Astrocyte (in vitro differentiated cells and primary cell): ENCODE measurements at regions not wholly inside any gene's neighbourhood (a gene's known extent, or its start where the extent isn't known, plus 50 kb on each side); places are given as distances from the start of the nearest gene placed in this dataset.

Experiments used
- DNase-seq: peaks from one replicate; pipeline ENCODE4 v3.0.0-alpha.2; 2010; ENCODE audit warnings: low read depth
- FAIRE-seq: peaks from 2 replicates; lab custom pipeline; 2011; peaks lifted over from hg19 to GRCh38; lab: Jason Lieb, UNC
- H2AFZ ChIP-seq: 2 replicates; pipeline ENCODE4 v1.6.0; 2012; ENCODE audit warnings: low read depth, low read length, inconsistent platforms
- H3K27ac ChIP-seq: 2 replicates; pipeline ENCODE4 v1.5.1; 2011; ENCODE audit warnings: low read depth, low read length, inconsistent platforms
- H3K27me3 ChIP-seq: 2 replicates; pipeline ENCODE4 v1.6.0; 2011; ENCODE audit warnings: low read length, inconsistent platforms; ENCODE audit not compliant: insufficient read depth
- H3K36me3 ChIP-seq: 2 replicates; pipeline ENCODE4 v1.5.1; 2011; ENCODE audit warnings: low read length, inconsistent platforms; ENCODE audit not compliant: insufficient read depth
- H3K4me1 ChIP-seq: 2 replicates; pipeline ENCODE4 v1.5.1; 2011; ENCODE audit warnings: low read length, inconsistent platforms; ENCODE audit not compliant: insufficient read depth
- H3K4me2 ChIP-seq: 2 replicates; pipeline ENCODE4 v1.6.0; 2012; ENCODE audit warnings: low read length, inconsistent platforms
- H3K4me3 ChIP-seq: 2 replicates; pipeline ENCODE4 v1.5.1; 2011; ENCODE audit warnings: low read depth, mild to moderate bottlenecking, low read length, inconsistent platforms; ENCODE audit not compliant: insufficient read depth
- H3K79me2 ChIP-seq: 2 replicates; pipeline ENCODE4 v1.6.0; 2012; ENCODE audit warnings: mild to moderate bottlenecking, low read length, inconsistent platforms; ENCODE audit not compliant: insufficient read depth
- H3K9ac ChIP-seq: 2 replicates; pipeline ENCODE4 v1.6.0; 2012; ENCODE audit warnings: mild to moderate bottlenecking, low read length, inconsistent platforms
- H3K9me3 ChIP-seq: 2 replicates; pipeline ENCODE4 v1.5.1; 2012; ENCODE audit warnings: low read depth, mild to moderate bottlenecking, low read length, inconsistent platforms; ENCODE audit not compliant: insufficient read depth
- H4K20me1 ChIP-seq: 2 replicates; pipeline ENCODE4 v1.6.0; 2012; ENCODE audit warnings: low read length, inconsistent platforms; ENCODE audit not compliant: insufficient read depth
- H3K27ac Mint-ChIP-seq: one replicate; pipeline ENCODE4 v1.8.0; 2021; ENCODE audit warnings: mild to moderate bottlenecking, mixed read lengths; ENCODE audit not compliant: unreplicated experiment
- H3K27me3 Mint-ChIP-seq: one replicate; pipeline ENCODE4 v1.8.0; 2021; ENCODE audit warnings: low read depth, mixed read lengths; ENCODE audit not compliant: unreplicated experiment
- H3K36me3 Mint-ChIP-seq: one replicate; pipeline ENCODE4 v1.8.0; 2021; ENCODE audit warnings: low read depth, mixed read lengths; ENCODE audit not compliant: unreplicated experiment
- H3K4me1 Mint-ChIP-seq: one replicate; pipeline ENCODE4 v1.8.0; 2021; ENCODE audit warnings: low read depth, mixed read lengths; ENCODE audit not compliant: unreplicated experiment
- H3K4me3 Mint-ChIP-seq: one replicate; pipeline ENCODE4 v1.8.0; 2021; ENCODE audit warnings: mild to moderate bottlenecking, moderate library complexity, mixed read lengths; ENCODE audit not compliant: unreplicated experiment
- H3K9me3 Mint-ChIP-seq: one replicate; pipeline ENCODE4 v1.8.0; 2021; ENCODE audit warnings: mild to moderate bottlenecking, mixed read lengths; ENCODE audit not compliant: unreplicated experiment
- EZH2 ChIP-seq: IDR thresholded peaks from 2 replicates; pipeline ENCODE4 v1.6.1; 2012; ENCODE audit warnings: mild to moderate bottlenecking, low read length, inconsistent platforms; ENCODE audit not compliant: insufficient read depth
- TF ChIP-seq, protein P1 (sequence below): IDR thresholded peaks from 2 replicates; pipeline ENCODE4 v1.5.1; 2011; ENCODE audit warnings: low read depth, mild to moderate bottlenecking, inconsistent platforms, low read length, moderate library complexity; ENCODE audit not compliant: insufficient read depth

GRCh38 chr4:78669453-78669852 is 106.7 kb upstream of the BMP2K start:
- H3K4me2 ChIP-seq = no peak overlapping the region
- H3K79me2 ChIP-seq = no peaks in the 10 kb centered on the region
- FAIRE-seq = no peak
- no peak for DNase-seq
- no peak overlapping the region for H3K27ac Mint-ChIP-seq
- TF ChIP-seq, protein P1, sequence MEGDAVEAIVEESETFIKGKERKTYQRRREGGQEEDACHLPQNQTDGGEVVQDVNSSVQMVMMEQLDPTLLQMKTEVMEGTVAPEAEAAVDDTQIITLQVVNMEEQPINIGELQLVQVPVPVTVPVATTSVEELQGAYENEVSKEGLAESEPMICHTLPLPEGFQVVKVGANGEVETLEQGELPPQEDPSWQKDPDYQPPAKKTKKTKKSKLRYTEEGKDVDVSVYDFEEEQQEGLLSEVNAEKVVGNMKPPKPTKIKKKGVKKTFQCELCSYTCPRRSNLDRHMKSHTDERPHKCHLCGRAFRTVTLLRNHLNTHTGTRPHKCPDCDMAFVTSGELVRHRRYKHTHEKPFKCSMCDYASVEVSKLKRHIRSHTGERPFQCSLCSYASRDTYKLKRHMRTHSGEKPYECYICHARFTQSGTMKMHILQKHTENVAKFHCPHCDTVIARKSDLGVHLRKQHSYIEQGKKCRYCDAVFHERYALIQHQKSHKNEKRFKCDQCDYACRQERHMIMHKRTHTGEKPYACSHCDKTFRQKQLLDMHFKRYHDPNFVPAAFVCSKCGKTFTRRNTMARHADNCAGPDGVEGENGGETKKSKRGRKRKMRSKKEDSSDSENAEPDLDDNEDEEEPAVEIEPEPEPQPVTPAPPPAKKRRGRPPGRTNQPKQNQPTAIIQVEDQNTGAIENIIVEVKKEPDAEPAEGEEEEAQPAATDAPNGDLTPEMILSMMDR = peak; percentile 16
- TF ChIP-seq EZH2 = no peak
- H3K27me3 Mint-ChIP-seq = no peaks in the 10 kb centered on the region
- H4K20me1 ChIP-seq = no peaks in the 10 kb centered on the region
- no peaks in the 10 kb centered on the region for H3K36me3 Mint-ChIP-seq
- H3K4me1 Mint-ChIP-seq = no peaks in the 10 kb centered on the region
- H3K9me3 Mint-ChIP-seq = no peaks in the 10 kb centered on the region
- no peaks in the 10 kb centered on the region for H3K27me3 ChIP-seq
- no peak overlapping the region for H3K4me3 ChIP-seq
- no peak overlapping the region for H3K27ac ChIP-seq
- no peaks in the 10 kb centered on the region for H3K4me1 ChIP-seq
- no peaks in the 10 kb centered on the region for H3K36me3 ChIP-seq
- no peak overlapping the region for H3K9ac ChIP-seq
- no peak overlapping the region for H3K4me3 Mint-ChIP-seq
- no peak overlapping the region for H2AFZ ChIP-seq
- no peaks in the 10 kb centered on the region for H3K9me3 ChIP-seq

DNA sequence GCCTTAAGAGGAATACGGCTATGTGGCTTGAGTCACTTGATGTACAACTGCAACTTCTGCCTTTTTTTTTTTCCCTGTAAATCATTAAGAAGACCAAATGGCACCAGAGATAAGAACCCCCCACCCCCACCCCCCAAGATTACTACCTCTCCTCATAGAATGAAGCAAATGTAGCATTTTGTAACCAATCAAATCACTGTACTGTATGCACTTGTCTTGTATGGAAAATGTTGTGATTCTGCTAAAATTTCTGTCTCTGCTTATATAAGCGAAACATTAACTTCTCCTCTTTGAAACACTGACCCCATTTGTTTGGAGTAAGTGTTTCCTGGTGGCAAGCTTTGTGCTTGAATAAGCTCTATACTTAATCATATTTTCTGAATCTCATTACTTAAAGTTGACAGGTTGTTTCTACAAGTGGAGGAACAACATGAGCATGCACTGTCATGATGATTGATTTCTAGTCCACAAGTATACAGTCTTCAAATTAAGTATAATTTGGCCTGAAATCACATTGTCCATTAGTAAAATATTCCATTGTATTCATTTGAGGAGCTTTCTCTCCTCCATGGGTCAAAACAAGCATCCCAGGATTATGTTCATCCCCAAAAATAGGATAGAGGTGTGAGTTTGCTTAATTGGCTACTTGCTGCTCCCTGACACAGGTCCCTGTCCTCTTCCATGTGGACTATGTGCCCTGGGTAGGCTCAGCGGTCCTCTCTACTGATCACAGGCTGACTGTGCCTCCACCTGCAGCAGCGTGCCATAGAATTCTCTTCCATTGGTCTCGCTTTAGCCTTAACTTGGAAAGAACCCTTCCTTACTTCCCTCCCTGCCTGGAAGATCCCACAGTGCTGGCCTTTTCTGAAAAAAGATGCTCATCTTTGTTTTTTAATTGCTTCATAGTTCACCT is 104.0 kb upstream of the BMP2K start:
- H3K36me3 Mint-ChIP-seq = no peaks in the 10 kb centered on the region
- DNase-seq = no peak
- H3K9me3 Mint-ChIP-seq = no peaks in the 10 kb centered on the region
- Histone ChIP-seq H3K27ac (no peak overlapping the region), H3K79me2 (no peaks in the 10 kb centered on the region), H4K20me1 (no peaks in the 10 kb centered on the region), H3K4me3 (no peak overlapping the region), H3K9me3 (no peaks in the 10 kb centered on the region), H2AFZ (no peak overlapping the region), H3K36me3 (no peaks in the 10 kb centered on the region), H3K4me2 (no peak overlapping the region), H3K9ac (no peak overlapping the region), H3K27me3 (no peaks in the 10 kb centered on the region), H3K4me1 (no peaks in the 10 kb centered on the region)
- H3K27ac Mint-ChIP-seq = no peak overlapping the region
- H3K4me3 Mint-ChIP-seq = no peak overlapping the region
- TF ChIP-seq, protein P1 = no peak
- no peak for TF ChIP-seq EZH2
- H3K27me3 Mint-ChIP-seq = no peaks in the 10 kb centered on the region
- no peaks in the 10 kb centered on the region for H3K4me1 Mint-ChIP-seq
- no peak for FAIRE-seq

GRCh38 chr4:78673337-78673736 is 102.8 kb upstream of the BMP2K start:
- H2AFZ ChIP-seq = no peak overlapping the region
- Mint-ChIP-seq H3K27me3 (no peaks in the 10 kb centered on the region), H3K4me3 (no peak overlapping the region), H3K4me1 (no peaks in the 10 kb centered on the region), H3K36me3 (no peaks in the 10 kb centered on the region), H3K9me3 (no peaks in the 10 kb centered on the region), H3K27ac (no peak overlapping the region)
- TF ChIP-seq, protein P1 = no peak
- no peak for TF ChIP-seq EZH2
- H3K36me3 ChIP-seq = no peaks in the 10 kb centered on the region
- no peaks in the 10 kb centered on the region for H4K20me1 ChIP-seq
- H3K4me3 ChIP-seq = no peak overlapping the region
- H3K79me2 ChIP-seq = no peaks in the 10 kb centered on the region
- DNase-seq (no peak), FAIRE-seq (no peak)
- no peak overlapping the region for H3K27ac ChIP-seq
- H3K9ac ChIP-seq = no peak overlapping the region
- no peaks in the 10 kb centered on the region for H3K9me3 ChIP-seq
- H3K27me3 ChIP-seq = no peaks in the 10 kb centered on the region
- H3K4me1 ChIP-seq = no peaks in the 10 kb centered on the region
- no peak overlapping the region for H3K4me2 ChIP-seq
